HCT116 (cell line): ENCODE measurements at regions not wholly inside any gene's neighbourhood (a gene's known extent, or its start where the extent isn't known, plus 50 kb on each side); places are given as distances from the start of the nearest gene placed in this dataset.

Source experiments
- ATAC-seq: fragments of 200-7000 bp; cut with Tn5 transposase; 2 replicates; pipeline ENCODE4 v1.9.1; 2020; ENCODE audit warnings: mild to moderate bottlenecking, moderate library complexity
- BruUV-seq: library from RNA; stranded (reverse); fragments of 400-500 nt; replicated peaks from 2 replicates; lab custom pipeline; 2021; lab: Mats Ljungman, UMichigan
- CTCF ChIA-PET: fragments of 300-600 bp; sonication (Branson Sonifier 250); formaldehyde crosslinking; loops from one replicate; lab custom pipeline; 2021; ENCODE audit warnings: antibody characterized with exemption; lab: Charles Lee
- POLR2A ChIA-PET: fragments of 300-600, 350-600 bp; sonication (Branson Sonifier 250); formaldehyde crosslinking; loops from one replicate; lab custom pipeline; 2021; ENCODE audit warnings: antibody characterized with exemption; lab: Charles Lee
- RAD21 ChIA-PET, 2 experiments: fragments of 300-600 bp; sonication (Branson Sonifier 250); formaldehyde crosslinking; loops; one replicate each; lab custom pipeline; 2023; ENCODE audit warnings: low total read pairs in 2 of 2; ENCODE audit not compliant: uncharacterized antibody in 2 of 2, unreplicated experiment in 2 of 2, low non-redundant PET in 1 of 2; lab: Charles Lee
- DNase-seq: peaks from one replicate; pipeline ENCODE4 v3.0.0-alpha.2; 2010; ENCODE audit warnings: low read depth, low spot score
- H2AFZ ChIP-seq: fragments of 200-600 bp; shearing (Covaris generic), sonication (generic); 2 replicates; pipeline ENCODE4 v1.6.1; 2017; ENCODE audit warnings: low read depth, mixed run types, mixed read lengths, antibody characterized with exemption, low read length; ENCODE audit not compliant: poor library complexity, severe bottlenecking
- H3K27ac ChIP-seq: 2 replicates; pipeline ENCODE4 v1.5.1; 2012; ENCODE audit warnings: low read depth, low read length
- H3K27me3 ChIP-seq: fragments of 200-600 bp; sonication (generic); 2 replicates; pipeline ENCODE4 v1.6.1; 2016; ENCODE audit warnings: mixed run types, low read length, mixed read lengths; ENCODE audit not compliant: insufficient read depth
- H3K36me3 ChIP-seq, 2 experiments: fragments of 200-500 bp in 1 of 2; fragments of 200-600 bp in 1 of 2; sonication (Bioruptor generic) in 1 of 2; sonication (generic) in 1 of 2; 2 replicates each; pipeline versions ENCODE4 v1.5.1 to v1.6.1; 2014 to 2016; ENCODE audit warnings: low read length in 2 of 2, inconsistent platforms in 1 of 2, mixed read lengths in 1 of 2, mixed run types in 1 of 2; ENCODE audit not compliant: insufficient read depth in 2 of 2, control insufficient read depth in 1 of 2
- H3K4me1 ChIP-seq, 2 experiments: fragments of 200-600 bp in 1 of 2; sonication (generic) in 1 of 2; 2 replicates each; pipeline versions ENCODE4 v1.5.1 to v1.6.1; 2012 to 2017; ENCODE audit warnings: low read length in 2 of 2, inconsistent platforms in 1 of 2, mild to moderate bottlenecking in 1 of 2, mixed read lengths in 1 of 2, mixed run types in 1 of 2, moderate library complexity in 1 of 2; ENCODE audit not compliant: insufficient read depth in 2 of 2, control insufficient read depth in 1 of 2
- H3K4me2 ChIP-seq: fragments of 200-600 bp; sonication (generic); 2 replicates; pipeline ENCODE4 v1.6.1; 2017; ENCODE audit warnings: mixed run types, low read length, mixed read lengths
- H3K4me3 ChIP-seq, 2 experiments: fragments of 200-600 bp in 1 of 2; sonication (generic) in 1 of 2; replicated peaks in 1 of 2; 2 replicates each; pipeline ENCODE4 v1.5.1; 2011 to 2016; ENCODE audit warnings: low read length in 2 of 2, control low read depth in 1 of 2, low read depth in 1 of 2, mild to moderate bottlenecking in 1 of 2, mixed read lengths in 1 of 2, mixed run types in 1 of 2
- H3K79me2 ChIP-seq: fragments of 200-600 bp; sonication (generic); 2 replicates; pipeline ENCODE4 v1.6.1; 2017; ENCODE audit warnings: mild to moderate bottlenecking, mixed run types, low read length, moderate library complexity, mixed read lengths; ENCODE audit not compliant: insufficient read depth
- H3K9ac ChIP-seq: fragments of 200-600 bp; sonication (generic); 2 replicates; pipeline ENCODE4 v1.6.1; 2016; ENCODE audit warnings: low read length, mixed read lengths
- H3K9me2 ChIP-seq: fragments of 200-600 bp; sonication (generic), shearing (Covaris generic); 2 replicates; pipeline ENCODE4 v1.6.1; 2017; ENCODE audit warnings: mixed run types, mild to moderate bottlenecking, moderate library complexity; ENCODE audit not compliant: insufficient read depth
- H3K9me3 ChIP-seq, 2 experiments: fragments of 200-500 bp in 1 of 2; fragments of 200-600 bp in 1 of 2; sonication (Bioruptor generic) in 1 of 2; sonication (generic) in 1 of 2; 2 replicates each; pipeline ENCODE4 v1.6.1; 2014 to 2017; ENCODE audit warnings: low read length in 2 of 2, mixed read lengths in 2 of 2, inconsistent platforms in 1 of 2, low read depth in 1 of 2, mild to moderate bottlenecking in 1 of 2, mixed run types in 1 of 2, moderate library complexity in 1 of 2; ENCODE audit not compliant: control insufficient read depth in 1 of 2, insufficient read depth in 1 of 2
- H4K20me1 ChIP-seq: fragments of 200-600 bp; sonication (generic), shearing (Covaris generic); 2 replicates; pipeline ENCODE4 v1.6.1; 2017; ENCODE audit warnings: mixed run types, mild to moderate bottlenecking, moderate library complexity; ENCODE audit not compliant: insufficient read depth
- ATF3 ChIP-seq: IDR thresholded peaks from 2 replicates; pipeline ENCODE4 v1.6.1; 2012
- CBX3 ChIP-seq: IDR thresholded peaks from 2 replicates; pipeline ENCODE4 v1.6.1; 2012; ENCODE audit warnings: low read depth
- CEBPB ChIP-seq: IDR thresholded peaks from 2 replicates; pipeline ENCODE4 v1.6.1; 2012; ENCODE audit warnings: low read depth
- CTCF ChIP-seq, 3 experiments: fragments of 200-600 bp in 1 of 3; sonication (generic) in 1 of 3; IDR thresholded peaks in 2 of 3; conservative IDR thresholded peaks in 1 of 3; 2 replicates each; pipeline ENCODE4 v1.5.1; 2012 to 2017; ENCODE audit warnings: low read depth in 2 of 3, low read length in 2 of 3, antibody characterized with exemption in 1 of 3, borderline replicate concordance in 1 of 3, control low read depth in 1 of 3, mild to moderate bottlenecking in 1 of 3, mixed read lengths in 1 of 3, mixed run types in 1 of 3, moderate library complexity in 1 of 3; ENCODE audit not compliant: insufficient read depth in 1 of 3
- EGR1 ChIP-seq: IDR thresholded peaks from 2 replicates; pipeline ENCODE4 v1.6.1; 2012; ENCODE audit warnings: low read depth
- JUND ChIP-seq: IDR thresholded peaks from 2 replicates; pipeline ENCODE4 v1.6.1; 2012
- POLR2A ChIP-seq: IDR thresholded peaks from 2 replicates; pipeline ENCODE4 v1.7.0; 2011; ENCODE audit warnings: borderline replicate concordance; ENCODE audit not compliant: insufficient read depth, insufficient read length; ENCODE audit errors: extremely low read depth
- POLR2AphosphoS5 ChIP-seq: IDR thresholded peaks from 2 replicates; pipeline ENCODE4 v1.6.1; 2011; ENCODE audit warnings: mild to moderate bottlenecking, low read depth, low read length, moderate library complexity
- REST ChIP-seq: IDR thresholded peaks from 2 replicates; pipeline ENCODE4 v1.6.1; 2012; ENCODE audit warnings: low read depth
- SIN3A ChIP-seq: IDR thresholded peaks from 2 replicates; pipeline ENCODE4 v1.6.1; 2012; ENCODE audit warnings: low read depth
- SP1 ChIP-seq: IDR thresholded peaks from 2 replicates; pipeline ENCODE4 v1.6.1; 2012; ENCODE audit warnings: low read depth
- SRF ChIP-seq: IDR thresholded peaks from 2 replicates; pipeline ENCODE4 v1.6.1; 2012; ENCODE audit warnings: low read depth
- YY1 ChIP-seq: IDR thresholded peaks from 2 replicates; pipeline ENCODE4 v1.6.1; 2011; ENCODE audit warnings: low read length, low read depth, moderate library complexity, mild to moderate bottlenecking; ENCODE audit not compliant: insufficient replicate concordance; ENCODE audit errors: extremely low read depth
- ZBTB33 ChIP-seq: IDR thresholded peaks from 2 replicates; pipeline ENCODE4 v1.6.1; 2011; ENCODE audit warnings: mild to moderate bottlenecking, low read length, moderate library complexity; ENCODE audit not compliant: insufficient replicate concordance; ENCODE audit errors: extremely low read depth
- intact Hi-C: fragments of 100-400 bp; cut with micrococcal nuclease; formaldehyde crosslinking; loops from 2 replicates; pipeline ENCODE4 v1.10.0; 2022

- ChIA-PET POLR2A (no interaction called here), RAD21 (no interaction called here), CTCF (no interaction called here)
- DNase-seq (no peak), ATAC-seq (no peak)
- Histone ChIP-seq H3K79me2 (no peaks in the 10 kb centered on the region), H3K4me2 (no peak overlapping the region), H3K9me2 (no peaks in the 10 kb centered on the region), H3K27me3 (peaks cover 37% of the 10 kb centered on the region), H4K20me1 (no peaks in the 10 kb centered on the region), H3K9me3 (no peaks in the 10 kb centered on the region), H2AFZ (no peak overlapping the region), H3K4me3 (no peak overlapping the region), H3K9ac (no peak overlapping the region), H3K4me1 (no peaks in the 10 kb centered on the region), H3K27ac (no peak overlapping the region), H3K36me3 (no peaks in the 10 kb centered on the region)
- TF ChIP-seq ATF3: no peak
- TF ChIP-seq SRF: no peak
- no peak for TF ChIP-seq CBX3
- intact Hi-C loops: no loop called here
- no TSS peak for BruUV-seq
Observed at GRCh38 chr12:11500861-11501230, 105.5 kb upstream of the PRB2 start.

DNA sequence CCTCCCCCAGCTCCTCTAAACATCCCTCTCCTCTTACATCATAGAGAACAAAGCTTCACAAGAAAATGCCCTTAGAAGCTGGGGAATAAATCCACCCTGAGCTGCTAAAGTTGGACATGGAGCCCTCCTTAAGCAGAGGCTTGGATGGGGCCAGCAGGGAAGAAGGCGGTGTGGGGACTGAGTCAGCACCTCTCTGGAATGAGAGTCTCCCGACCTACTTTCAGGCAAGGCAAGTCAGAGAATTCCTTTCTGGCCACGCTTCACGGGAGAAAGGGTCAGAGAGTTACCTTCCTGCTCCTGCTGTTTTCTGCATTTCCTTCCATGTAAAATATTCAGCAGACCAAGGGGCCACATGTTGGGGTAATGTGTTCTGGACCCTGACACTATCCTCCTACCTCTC lies 113.3 kb upstream of the PRB2 start:
- H2AFZ ChIP-seq: no peak overlapping the region
- H3K4me2 ChIP-seq: no peak overlapping the region
- peaks cover 56% of the 10 kb centered on the region for H3K27me3 ChIP-seq
- ATAC-seq (no peak), DNase-seq (no peak)
- intact Hi-C loops: no loop called here
- no peaks in the 10 kb centered on the region for H3K9me2 ChIP-seq
- H3K9ac ChIP-seq: no peak overlapping the region
- ChIA-PET RAD21 (no interaction called here), CTCF (interaction anchor here (0.7 kb wide), 1 partner anchor 71 kb away, joined by 3 read pairs; no protein-coding TSS in a partner anchor), POLR2A (no interaction called here)
- H3K9me3 ChIP-seq: no peaks in the 10 kb centered on the region
- H3K4me3 ChIP-seq: no peak overlapping the region
- BruUV-seq: no TSS peak
- H3K79me2 ChIP-seq: no peaks in the 10 kb centered on the region
- H3K4me1 ChIP-seq: no peaks in the 10 kb centered on the region
- no peaks in the 10 kb centered on the region for H3K36me3 ChIP-seq
- H3K27ac ChIP-seq: no peak overlapping the region
- H4K20me1 ChIP-seq: no peaks in the 10 kb centered on the region
- no peak for TF ChIP-seq EGR1
- TF ChIP-seq SIN3A: no peak
- no peak for TF ChIP-seq SP1
- no peak for TF ChIP-seq YY1
- no peak for TF ChIP-seq POLR2AphosphoS5
- no peak for TF ChIP-seq CBX3
- no peak for TF ChIP-seq POLR2A
- TF ChIP-seq ZBTB33: no peak
- no peak for TF ChIP-seq CEBPB
- TF ChIP-seq REST: no peak
- TF ChIP-seq JUND: no peak
- no peak for TF ChIP-seq CTCF (IDR thresholded peaks at IDR 0.05 in 2 of 3, conservative IDR thresholded peaks at IDR 0.05 in 1 of 3; ENCODE audit: borderline replicate concordance in 1 of 3, insufficient read depth in 1 of 3, low read depth in 2 of 3, low read length in 2 of 3)
- TF ChIP-seq SRF: no peak
